Nucleus accumbens (tissue), 56 donors: ENCODE measurements at regions not wholly inside any gene's neighbourhood (a gene's known extent, or its start where the extent isn't known, plus 50 kb on each side); places are given as distances from the start of the nearest gene placed in this dataset.
A peak's percentile ranks its signal among the peaks of the same experiment; 100 is the strongest.

Source experiments
- DNase-seq, 56 donors: peaks; one replicate each; lab custom pipeline; 2025; lab: John Stamatoyannopoulos, UW

GRCh38 chr5:152337484-152337883 lies 67.6 kb downstream of the NMUR2 start:
- no peak for DNase-seq

DNA sequence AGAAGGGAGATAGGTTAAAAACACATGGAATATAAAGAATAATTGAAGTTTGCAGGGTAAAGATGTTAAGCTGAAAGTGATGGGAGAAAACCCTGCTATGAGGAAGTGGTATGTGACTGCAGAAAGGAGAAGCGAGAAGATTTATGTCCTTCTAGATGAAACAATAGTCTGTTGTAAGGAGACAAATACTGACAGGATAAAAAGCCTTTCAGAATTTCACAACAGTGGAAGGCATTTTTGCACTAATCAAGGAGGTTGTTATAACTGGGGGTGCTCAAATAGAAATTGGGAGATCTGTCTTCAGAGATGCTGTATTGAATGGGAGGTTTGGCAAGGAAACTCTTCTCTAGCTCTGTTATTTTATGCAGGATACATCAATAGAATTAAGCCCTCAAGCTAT lies 69.6 kb downstream of the NMUR2 start:
- no peak for DNase-seq

- no peak for DNase-seq
Measured at GRCh38 chr5:152332716-152333460, 72.2 kb downstream of the NMUR2 start.

GRCh38 chr5:152331718-152332117 lies 73.4 kb downstream of the NMUR2 start:
- no peak for DNase-seq

DNA sequence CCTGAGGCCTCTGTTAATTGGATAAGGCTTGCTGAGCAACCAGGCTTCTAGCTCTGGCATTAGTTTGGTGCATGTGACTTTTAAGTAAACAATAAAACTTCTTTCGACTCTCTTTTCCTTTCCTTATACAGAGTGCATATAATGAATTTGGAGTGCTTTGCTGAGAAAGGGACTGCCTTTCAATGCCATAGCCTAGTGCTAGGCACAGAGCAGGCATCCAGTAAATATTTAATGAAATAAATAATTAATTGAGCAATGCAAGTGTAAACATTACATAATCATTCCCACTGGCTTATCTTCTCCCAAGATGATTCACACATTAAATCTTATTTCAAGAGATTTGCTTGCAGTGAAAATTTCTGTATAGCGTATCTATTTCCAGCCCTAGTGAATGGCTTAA lies 74.1 kb downstream of the NMUR2 start:
- DNase-seq: no peak

- no peak for DNase-seq
Measured at GRCh38 chr5:152329761-152330283, 75.3 kb downstream of the NMUR2 start.

- no peak for DNase-seq
Measured at GRCh38 chr5:152329207-152329606, 75.9 kb downstream of the NMUR2 start.

DNA sequence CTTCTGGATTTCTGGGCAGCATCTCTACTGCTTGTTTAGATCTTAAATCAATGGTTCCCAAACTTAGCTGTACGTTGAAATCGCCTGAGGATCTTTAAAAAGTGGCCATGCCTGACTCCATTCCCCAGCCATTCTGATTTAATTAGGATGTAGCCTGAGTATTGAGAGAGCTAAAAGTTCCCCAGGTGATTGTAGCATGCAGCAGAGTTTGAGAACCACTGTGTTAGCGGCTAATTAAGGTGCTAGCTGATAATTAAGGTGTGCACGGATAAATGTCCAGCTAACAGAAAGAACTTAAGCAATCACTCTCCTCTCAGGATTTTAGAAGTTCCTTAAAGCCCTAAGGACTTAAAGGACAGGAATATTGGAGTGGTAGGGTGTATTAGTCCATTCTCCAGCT lies 89.1 kb downstream of the NMUR2 start:
- DNase-seq: no peak

DNA sequence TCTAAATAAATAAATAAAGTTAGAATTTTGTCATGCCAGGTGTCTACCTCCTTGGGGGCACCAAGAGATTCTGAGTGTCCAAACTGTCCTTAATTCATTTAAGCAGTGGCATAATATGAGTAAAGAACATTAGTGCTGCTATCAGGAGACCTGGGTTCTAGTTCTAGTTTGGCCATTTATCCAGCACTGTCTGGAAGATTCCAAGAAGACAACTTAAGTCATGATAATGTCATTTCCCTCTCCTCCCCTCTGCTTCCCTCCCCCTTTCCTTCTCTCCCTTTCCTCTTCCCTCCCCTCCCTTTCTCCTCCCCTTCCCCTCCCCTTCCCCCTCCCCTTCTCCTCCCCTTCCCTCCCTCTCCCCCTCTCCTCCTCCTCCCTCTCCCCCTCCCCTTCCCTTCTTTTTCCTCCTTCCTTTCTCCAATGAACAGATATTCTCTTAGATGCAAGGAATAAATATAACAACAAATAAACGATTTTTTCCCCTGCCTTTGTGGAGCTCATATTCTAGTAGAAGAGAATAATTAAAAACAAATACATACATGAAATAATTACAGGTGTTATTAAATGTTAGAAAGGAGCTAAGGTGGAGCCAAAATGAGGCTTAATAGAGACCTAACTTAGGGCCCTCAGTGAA lies 90.8 kb downstream of the NMUR2 start:
- DNase-seq: no peak

- DNase-seq: no peak
Measured at GRCh38 chr5:152309926-152310450, 95.1 kb downstream of the NMUR2 start.

GRCh38 chr5:152306386-152306785 lies 98.7 kb downstream of the NMUR2 start:
- DNase-seq: no peak

GRCh38 chr5:152305525-152305924 lies 99.6 kb downstream of the NMUR2 start:
- DNase-seq: no peak

DNA sequence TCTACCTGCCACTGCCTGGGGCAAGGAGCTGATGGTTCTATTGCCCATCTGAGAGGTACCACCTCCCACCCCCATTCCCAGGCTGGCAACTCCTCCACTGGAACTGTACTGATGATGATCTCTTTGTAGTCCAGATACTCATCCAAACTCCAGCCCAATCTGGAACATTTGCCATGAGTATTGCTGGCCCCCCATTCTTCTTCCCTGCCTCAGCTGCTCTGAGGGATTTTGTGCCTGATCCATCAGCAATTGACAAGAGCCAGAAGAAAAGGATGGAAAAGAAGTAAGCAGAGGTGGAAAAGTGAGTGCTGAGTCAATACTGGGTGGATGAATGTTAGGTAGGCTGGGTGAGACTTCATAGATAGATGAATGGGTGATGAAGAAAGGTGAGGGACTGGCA lies 101.2 kb downstream of the NMUR2 start:
- no peak for DNase-seq

DNA sequence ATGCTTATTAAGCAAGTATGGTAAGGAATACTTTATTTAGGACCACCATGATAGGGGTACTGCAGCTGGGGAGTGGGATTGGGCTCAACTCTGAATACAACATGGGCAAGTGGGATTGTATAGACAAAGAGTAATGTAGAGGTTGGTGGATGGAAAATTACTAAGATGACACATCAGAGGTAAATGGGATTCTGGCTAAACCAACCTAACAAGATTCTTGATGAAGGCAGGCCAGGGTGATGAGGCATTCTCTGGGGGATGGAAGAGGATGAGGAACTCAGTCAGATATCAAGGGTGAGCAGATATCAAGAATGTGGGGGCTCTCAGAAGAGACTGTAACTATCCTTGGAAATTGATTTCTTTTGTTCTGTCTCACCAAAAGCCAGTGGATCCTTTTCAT lies 107.2 kb downstream of the NMUR2 start:
- no peak for DNase-seq

GRCh38 chr5:152293189-152293588 lies 111.9 kb downstream of the NMUR2 start:
- DNase-seq: no peak

DNA sequence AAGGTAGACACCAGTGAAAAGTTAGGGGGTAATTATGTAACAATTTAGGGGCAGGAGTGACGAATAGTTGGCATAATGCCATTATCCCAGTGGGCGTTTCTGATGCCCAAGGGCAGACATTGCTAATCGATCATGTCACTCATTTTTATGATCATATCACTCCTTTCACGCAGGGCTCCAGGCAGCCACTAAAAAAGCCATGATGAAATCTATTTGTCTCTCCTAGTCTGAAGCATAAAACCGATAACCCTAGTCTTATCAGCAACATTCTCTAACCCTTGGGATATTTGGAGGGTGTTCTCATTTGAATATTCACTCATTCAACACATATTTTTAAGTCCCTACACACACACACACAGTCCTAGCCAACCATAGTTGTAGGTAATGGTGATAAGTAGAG lies 114.9 kb downstream of the NMUR2 start:
- DNase-seq: no peak

DNA sequence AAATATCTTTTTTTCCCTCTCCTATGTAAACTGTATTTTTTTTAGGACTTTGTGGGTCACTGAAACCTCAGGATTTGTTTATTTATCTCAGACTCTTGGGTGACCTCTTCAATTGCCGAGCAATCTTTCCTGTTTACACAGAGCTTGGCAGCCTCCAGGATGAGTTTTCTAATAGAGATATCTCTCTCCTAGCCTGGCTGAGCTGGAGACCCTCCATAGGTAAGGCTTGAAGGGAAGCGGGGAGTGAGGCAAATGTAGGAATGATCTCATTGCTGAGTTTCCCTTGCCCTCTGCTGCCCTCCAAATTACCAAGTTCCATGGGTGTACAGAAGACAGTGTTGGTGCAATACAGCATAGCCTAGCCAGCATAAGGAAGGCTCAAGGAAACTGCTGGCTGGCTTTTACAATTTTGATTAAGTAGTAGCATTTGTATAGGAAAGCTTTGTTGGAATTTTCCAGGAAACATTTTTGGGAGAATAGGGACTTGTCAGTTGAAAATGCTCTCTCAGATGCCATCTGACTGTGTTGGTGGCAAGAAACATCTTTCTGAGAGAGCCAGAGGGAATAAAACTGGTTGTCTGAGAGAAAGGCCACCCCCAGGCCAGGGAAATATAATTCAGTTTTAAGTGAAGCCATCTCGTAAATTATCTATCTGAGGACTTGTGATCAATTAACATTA lies 116.0 kb downstream of the NMUR2 start:
- no peak for DNase-seq

GRCh38 chr5:152288499-152288898 lies 116.6 kb downstream of the NMUR2 start:
- peak in 2 of 56 donors; percentile 2 to 12 for DNase-seq

GRCh38 chr5:152285764-152286163 lies 119.3 kb downstream of the NMUR2 start:
- no peak for DNase-seq

GRCh38 chr5:152282331-152282730 lies 122.7 kb downstream of the NMUR2 start:
- DNase-seq: no peak

DNA sequence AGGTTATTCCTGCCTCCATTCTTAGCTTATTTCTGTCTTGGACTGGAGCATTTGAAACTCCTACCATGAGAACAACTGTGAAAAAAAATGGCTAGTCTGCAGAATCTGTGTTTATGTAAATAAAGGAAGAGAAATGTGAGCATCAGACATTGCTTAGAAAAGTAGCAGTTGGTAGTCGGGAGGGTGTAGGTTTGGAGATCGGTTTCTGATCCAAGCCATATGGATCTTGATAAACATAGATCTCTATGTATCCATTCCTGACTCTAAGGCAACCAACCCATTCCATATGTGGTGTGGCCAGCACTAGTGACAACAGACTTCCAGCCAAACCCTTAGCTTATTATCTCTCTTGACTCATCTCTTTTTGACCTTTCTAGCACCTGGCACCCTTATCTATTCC lies 127.1 kb downstream of the NMUR2 start:
- DNase-seq: no peak
